ENCODE measurements at regions not wholly inside any gene's neighbourhood (a gene's known extent, or its start where the extent isn't known, plus 50 kb on each side); places are given as distances from the start of the nearest gene placed in this dataset.
"Not testable (repeated sequence)": the region's sequence is repeated elsewhere in the genome, so short reads cannot be mapped to it uniquely, and the experiment has no call there.

- DNase-seq, result no peak
Measured at GRCh38 chr3:104438706-104439105, 928.0 kb upstream of the ALCAM start.

DNA sequence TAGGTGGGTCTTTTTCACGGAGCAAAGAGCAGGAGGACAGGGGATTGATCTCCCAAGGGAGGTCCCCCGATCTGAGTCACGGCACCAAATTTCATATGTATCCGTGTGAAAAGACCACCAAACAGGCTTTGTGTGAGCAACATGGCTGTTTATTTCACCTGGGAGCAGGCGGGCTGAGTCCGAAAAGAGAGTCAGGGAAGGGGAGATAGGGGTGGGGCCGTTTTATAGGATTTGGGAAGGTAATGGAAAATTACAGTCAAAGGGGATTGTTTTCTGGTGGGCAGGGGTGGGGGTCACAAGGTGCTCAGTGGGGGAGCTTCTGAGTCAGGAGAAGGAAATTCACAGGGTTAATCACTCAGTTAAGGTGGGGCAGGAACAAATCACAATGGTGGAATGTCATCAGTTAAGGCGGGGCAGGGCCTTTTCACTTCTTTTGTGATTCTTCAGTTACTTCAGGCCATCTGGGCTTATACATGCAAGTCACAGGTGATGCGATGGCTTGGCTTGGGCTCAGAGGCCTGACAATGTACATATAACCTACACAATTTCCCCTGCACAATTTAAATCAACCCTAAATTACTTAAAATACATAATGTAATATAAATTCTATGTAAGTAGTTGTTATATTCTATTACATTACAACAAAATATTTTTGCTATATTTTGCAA, 921.3 kb upstream of the ALCAM start:
- DNase-seq, result not testable (repeated sequence)

- no peak for DNase-seq
Measured at GRCh38 chr3:104447681-104448080, 919.0 kb upstream of the ALCAM start.

DNA sequence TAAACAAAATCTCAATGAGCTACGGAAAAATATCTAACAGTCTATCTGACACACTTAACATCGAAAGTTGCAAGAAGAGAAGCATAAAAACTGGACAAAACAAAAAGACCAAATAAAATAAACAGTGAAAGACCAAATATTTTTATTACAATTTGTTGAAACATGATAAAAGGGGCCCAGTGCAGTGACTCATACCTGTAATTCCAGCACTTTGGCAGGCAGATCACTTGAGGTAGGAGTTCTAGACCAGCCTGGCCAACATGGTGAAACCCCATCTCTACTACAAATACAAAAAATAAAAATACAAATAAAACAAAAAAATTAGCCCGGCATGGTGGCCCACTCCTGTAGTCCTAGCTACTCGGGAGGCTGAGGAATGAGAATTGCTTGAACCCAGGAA, 914.0 kb upstream of the ALCAM start:
- DNase-seq, result no peak

GRCh38 chr3:104458657-104459056, 908.1 kb upstream of the ALCAM start:
- DNase-seq, result no peak

- DNase-seq, result no peak
Measured at GRCh38 chr3:104460477-104461406, 906.0 kb upstream of the ALCAM start.

GRCh38 chr3:104461431-104461830, 905.3 kb upstream of the ALCAM start:
- no peak for DNase-seq

GRCh38 chr3:104472221-104472620, 894.5 kb upstream of the ALCAM start:
- no peak for DNase-seq

GRCh38 chr3:104474011-104474410, 892.7 kb upstream of the ALCAM start:
- no peak for DNase-seq

- no peak for DNase-seq
Measured at GRCh38 chr3:104503022-104503421, 863.7 kb upstream of the ALCAM start.

- no peak for DNase-seq
Measured at GRCh38 chr3:104510131-104510849, 856.4 kb upstream of the ALCAM start.

DNA sequence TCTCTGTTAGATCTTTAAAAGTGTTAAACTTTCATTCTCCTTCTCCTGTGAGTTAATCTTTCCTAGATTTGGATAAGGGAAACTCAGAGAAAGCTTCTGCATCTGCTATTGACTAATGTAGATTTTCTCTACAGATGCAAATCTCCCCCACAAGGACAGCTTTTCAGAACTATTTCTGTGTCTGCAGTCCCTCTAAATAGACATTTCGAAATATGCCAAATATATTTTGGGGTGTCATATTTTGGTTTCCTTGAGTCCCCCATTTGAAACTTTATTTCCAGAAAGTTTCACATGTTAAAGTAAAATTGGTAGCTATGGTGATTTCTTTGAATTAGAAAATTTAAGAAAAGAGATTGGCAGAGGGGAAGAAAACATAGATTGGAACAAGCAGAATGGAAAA, 852.3 kb upstream of the ALCAM start:
- no peak for DNase-seq

DNA sequence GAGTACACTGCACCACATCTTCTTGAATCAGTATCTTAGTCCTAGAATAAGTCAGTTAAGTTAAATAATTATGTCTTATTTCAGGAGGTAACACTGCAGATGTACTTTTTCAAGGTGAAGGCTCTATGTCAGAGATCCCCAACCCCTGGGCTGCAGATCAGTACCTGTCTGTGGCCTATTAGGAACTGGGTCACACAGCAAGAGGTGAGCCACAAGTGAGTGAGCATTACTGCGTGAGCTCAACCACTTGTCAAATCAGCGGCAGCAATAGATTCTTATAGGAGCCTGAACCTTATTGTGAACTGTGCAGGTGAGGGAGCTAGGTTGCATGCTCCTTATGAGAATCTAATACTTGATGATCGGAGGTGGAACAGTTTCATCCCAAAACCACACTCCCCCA, 851.9 kb upstream of the ALCAM start:
- DNase-seq, result no peak

DNA sequence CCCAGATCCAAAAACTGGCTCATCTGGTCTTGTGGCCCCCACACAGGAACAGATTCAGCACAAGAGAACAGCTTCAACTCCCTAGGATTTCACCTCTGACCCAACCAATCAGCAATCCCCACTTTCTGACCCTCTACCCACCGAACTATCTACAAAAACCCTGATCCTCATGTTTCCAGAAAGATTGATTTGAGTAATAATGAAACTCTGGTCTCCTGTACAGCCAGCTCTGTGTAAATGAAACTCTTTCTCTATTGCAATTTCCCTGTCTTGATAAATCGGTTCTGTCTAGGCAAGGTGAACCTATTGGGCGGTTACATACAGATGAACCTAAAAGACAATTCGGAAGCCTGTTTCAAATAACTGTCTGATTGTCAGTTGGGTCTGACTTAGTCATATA, 847.6 kb upstream of the ALCAM start:
- no peak for DNase-seq

DNA sequence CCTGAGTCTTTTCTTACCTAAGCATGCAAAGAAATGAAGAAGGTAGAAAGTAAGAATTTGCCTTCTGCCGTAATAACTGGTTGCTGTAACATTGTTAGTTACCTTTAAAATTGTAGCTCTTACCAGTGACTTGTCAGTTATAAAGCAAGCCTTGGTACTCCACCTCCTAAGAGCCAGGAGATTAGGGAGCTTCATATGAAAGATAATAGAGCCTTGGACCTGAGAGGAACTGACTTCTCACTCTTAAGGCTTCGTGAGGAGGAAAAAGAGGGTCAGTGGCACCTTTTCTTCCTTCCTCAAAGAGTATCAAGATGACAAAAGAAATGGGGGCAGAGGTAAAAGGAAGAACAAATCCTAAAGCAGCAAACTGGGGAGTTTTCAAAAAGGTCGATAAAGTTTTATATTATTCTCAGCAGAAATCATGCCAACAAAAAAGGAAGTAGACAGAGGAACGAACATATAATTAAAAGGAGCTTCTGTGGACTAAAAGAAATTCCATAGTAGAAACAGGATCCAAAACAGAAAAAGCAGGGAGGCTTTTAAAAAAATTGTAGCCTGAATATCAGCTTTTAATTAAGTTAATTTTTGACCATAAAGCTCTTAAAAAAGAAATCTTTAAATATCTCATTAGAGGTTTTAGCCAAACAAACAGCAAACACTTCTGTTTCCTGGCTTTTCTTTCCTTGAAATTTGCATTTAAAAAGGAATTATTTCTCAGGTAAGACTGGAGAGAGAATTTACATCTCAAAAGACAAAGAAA, 847.1 kb upstream of the ALCAM start:
- no peak for DNase-seq

GRCh38 chr3:104520228-104520655, 846.5 kb upstream of the ALCAM start:
- DNase-seq, result no peak

- DNase-seq, result no peak
Measured at GRCh38 chr3:104521606-104522336, 844.9 kb upstream of the ALCAM start.

DNA sequence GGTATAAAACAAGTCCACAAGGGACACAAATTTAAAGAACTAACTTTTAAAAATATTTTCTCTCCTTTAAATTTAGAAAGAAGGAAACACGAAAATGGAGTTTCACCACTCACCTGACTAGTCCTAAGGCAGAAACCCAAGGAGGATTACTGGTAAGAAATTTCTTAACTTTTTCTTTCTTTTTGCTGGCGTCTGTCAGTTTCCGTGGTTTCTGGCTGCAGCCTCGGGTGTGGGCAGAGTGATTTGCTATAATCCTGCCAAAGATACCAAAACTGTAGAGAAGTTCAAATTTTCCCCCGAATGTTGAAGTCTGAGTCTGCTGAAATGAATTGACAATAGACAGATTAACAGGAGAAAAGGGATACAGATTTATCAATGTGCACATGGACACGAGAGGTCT, 843.6 kb upstream of the ALCAM start:
- no peak for DNase-seq

GRCh38 chr3:104526901-104527401, 839.8 kb upstream of the ALCAM start:
- no peak for DNase-seq

GRCh38 chr3:104530934-104531333, 835.8 kb upstream of the ALCAM start:
- no peak for DNase-seq

DNA sequence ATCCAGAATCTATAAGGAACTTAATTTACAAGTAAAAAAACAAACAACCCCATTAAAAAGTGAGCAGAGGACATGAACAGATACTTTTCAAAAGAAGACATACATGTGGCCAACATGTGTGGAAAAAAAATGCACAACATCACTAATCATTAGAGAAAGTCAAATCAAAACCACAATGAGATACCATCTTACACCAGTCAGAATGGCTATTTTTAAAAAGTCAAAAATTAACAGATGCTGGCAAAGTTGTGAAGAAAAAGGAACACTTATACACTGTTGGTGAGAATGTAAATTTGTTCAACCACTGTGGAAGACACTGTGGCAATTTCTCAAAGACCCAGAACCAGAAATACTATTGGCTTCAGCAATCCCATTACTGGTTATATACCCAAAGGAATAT, 830.0 kb upstream of the ALCAM start:
- no peak for DNase-seq

DNA sequence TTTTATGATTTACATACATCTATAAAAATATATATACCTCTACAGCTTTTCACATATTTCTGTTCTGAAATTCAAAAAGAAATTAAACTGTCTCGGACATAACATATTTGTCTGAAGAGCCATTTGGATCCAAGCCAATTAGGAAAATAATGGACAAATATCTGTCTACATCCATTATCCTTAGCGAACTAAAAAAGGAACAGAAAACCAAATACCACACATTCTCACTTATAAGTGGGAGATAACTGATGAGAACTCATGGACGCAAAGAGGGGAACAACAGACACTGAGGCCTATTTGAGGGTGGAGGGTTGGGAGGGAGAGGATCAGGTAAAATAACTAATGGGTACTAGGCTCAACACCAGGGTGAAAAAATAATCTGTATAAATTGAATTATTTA, 829.4 kb upstream of the ALCAM start:
- DNase-seq, result no peak
